ENCODE measurements at regions not wholly inside any gene's neighbourhood (a gene's known extent, or its start where the extent isn't known, plus 50 kb on each side); places are given as distances from the start of the nearest gene placed in this dataset.
"Not testable (repeated sequence)": the region's sequence is repeated elsewhere in the genome, so short reads cannot be mapped to it uniquely, and the experiment has no call there.

DNA sequence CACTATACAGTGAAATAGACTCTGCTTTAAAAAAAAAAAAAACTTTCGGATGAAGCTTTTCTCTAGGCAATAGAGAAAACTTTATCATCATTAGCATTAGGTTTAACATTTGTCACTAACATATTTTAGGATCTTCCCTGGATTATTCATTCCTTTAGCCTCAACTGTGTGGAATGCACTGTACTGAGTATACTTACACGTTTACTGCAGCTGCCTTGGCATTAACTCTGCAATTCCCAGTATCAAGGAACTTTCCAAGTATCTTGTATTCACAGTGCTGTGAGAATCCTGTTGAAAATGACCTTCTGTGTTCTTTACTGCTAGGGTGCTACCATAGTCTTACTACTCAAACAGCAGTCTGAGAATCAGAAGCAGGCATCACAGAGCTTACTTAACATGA lies 328.2 kb upstream of the COL3A1 start:
- no peak for DNase-seq

DNA sequence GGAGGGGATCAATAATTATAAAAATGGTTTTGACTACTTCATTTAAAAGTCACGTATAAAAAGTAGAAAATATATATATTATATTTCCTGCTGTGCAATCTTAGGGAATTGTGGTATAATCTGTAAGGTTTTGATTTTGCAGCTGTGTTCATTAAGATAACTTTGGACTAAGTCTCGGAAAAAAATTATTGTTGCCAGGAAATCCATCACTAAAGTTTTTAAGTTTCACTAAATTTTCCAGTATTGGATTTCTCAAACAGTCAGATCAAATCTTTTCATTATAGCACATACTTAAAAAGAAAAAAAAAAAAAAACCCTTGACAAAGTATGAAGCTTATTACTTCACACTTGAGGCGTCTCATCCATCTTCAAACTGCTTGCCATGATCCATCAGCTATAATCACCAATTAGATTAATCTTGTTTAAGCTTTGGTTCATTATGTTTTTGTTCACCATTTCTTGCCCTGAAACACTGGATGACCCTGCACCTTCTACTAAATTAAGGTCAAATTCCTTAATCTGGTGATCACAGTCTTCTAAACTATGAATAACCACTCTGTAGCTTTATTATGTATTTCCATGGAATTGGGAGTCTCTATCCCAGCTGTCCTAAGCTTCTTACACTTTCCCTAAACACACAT lies 326.6 kb upstream of the COL3A1 start:
- DNase-seq, result no peak

DNA sequence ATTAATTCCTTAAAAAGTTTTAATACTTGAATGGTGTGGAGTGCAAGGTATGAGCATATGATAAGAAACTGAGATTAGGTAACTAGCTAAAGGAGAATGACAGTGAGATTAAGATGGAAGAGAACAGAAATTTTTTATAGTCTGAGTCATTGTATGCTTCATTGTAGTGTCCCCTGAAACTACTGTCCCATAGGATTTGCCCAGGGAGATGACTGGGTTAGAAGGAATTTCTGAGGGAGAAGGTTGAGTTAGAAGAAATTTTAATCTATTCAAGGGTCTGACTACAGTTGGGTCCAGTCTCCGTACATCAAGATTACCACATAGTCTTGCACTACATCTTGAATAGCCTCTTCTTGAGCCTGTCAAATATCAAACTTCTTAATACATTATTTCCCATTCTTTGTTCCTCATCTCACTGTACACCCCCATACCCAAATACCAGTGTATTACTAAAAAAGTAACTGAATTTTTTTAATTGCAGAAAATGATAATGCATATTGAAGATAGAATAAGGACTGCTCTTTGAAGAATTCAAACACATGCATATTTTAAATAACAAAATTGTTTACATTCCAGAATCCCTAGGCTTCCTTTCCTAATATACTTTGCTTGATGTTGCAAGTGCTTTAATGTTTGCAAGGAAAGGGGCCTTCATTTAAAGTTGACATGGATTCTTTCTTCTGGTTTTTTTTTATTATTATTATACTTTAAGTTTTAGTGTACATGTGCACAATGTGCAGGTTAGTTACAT lies 314.3 kb upstream of the COL3A1 start:
- no peak for DNase-seq

DNA sequence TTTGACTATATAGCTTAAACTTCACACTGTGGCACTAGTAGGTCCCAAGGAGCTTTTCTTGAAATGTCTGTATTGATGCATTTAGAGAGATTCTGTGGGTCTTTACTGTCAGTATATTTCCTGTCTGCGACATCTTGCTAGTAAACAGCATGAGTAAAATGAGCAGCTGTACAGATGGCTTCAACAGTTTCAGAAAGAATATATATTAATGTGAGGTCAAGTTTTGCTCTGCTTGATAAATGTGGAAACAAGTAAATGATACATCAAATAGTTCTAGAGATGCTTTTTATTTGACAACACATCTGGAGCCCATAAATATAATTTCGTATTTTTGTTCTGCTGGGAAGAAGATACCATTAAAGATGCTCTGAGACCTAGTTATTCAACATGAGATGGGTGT lies 310.9 kb upstream of the COL3A1 start:
- DNase-seq, result no peak

DNA sequence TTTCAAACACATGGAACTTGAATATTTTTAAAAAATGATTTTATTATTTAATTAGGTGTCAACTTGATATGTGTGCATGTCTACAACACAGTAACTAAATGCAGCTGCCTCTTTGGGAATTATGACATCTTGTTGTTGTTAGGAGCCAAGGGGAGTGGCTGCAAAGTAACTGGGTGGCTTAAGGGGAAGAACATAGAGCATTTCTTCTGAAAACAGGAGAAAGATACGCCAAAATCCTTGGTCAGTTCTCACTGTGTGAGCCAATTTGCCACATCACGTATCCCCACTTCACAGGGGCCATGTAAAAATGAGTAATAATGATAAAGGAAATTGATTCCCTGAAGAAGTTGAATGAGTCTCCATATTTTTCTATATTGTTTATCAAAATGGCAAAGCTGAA lies 309.8 kb upstream of the COL3A1 start:
- no peak for DNase-seq

DNA sequence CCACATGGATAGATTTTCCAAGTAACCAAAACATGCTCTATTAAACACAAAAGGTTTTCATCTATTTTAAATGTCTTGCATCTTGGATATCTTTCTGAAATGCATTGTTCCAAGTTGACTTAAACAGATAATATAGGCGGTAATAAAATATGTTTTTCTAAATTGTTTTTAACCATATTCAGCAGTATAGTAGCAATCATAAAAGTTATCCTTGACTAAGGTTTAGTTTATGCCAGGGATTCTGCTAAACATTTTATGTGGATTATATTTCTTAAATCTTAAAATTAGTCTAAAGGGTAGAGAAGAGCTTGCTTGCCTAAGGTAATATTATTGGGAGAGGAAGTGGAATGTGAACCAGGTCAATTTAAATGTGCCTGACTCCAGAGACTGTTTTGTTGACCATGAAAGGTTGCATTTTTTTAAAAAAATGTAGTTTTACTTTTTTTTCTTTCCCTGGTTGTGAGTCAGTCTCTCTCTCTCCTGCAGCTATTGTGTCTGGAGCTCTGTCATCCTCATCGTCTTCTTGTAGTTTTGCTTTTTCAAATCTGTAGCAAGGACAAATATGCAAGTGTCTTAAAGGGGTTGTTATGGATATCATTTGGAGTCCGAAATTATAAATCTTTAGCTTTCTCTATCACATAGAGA lies 309.1 kb upstream of the COL3A1 start:
- DNase-seq, result no peak

DNA sequence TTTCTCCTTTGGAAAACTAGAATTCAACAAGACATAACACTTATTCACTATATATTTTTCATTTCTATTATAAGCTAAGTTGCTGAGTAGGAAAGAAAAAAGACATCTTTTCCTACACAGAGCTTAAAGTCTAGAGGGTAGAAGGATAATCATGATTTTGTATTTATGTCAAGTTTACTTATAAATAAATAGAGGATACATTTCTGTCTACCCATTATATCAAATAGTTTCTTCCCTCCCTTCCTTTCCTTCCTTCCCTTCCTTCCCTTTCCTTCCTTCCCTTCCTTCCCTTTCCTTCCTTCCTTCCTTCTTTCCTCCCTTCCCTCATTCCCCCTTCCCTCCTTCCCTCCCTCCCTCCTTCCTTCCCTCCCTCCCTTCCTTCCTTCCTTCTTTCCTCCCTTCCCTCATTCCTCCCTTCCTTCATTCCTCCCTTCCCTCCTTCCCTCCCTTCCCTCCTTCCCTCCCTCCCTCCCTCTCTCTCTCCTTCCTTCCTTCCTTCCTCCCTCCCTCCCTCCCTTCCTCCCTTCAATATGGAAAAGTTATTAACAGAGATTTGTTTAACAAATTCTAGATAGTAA lies 308.4 kb upstream of the COL3A1 start:
- DNase-seq, result no peak

DNA sequence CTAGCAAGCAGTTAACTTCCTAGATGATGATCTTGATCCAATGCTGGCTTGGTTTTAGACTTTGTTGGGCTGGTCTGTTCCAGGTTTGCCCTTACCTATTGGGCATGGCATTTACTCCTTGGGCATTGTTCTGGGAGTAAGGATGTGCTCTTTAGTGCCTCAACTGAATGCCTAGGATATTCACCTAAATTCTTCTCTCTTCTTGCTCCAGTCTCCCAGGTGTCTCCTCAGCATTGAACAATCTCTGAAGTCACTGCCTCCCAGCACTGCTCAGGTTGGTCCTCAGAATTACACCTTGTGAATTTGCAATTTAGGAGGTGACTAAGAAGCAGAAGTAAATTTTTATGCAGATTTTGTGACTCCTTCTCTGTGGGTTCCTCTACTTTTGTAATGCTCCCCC lies 307.7 kb upstream of the COL3A1 start:
- DNase-seq, result no peak

DNA sequence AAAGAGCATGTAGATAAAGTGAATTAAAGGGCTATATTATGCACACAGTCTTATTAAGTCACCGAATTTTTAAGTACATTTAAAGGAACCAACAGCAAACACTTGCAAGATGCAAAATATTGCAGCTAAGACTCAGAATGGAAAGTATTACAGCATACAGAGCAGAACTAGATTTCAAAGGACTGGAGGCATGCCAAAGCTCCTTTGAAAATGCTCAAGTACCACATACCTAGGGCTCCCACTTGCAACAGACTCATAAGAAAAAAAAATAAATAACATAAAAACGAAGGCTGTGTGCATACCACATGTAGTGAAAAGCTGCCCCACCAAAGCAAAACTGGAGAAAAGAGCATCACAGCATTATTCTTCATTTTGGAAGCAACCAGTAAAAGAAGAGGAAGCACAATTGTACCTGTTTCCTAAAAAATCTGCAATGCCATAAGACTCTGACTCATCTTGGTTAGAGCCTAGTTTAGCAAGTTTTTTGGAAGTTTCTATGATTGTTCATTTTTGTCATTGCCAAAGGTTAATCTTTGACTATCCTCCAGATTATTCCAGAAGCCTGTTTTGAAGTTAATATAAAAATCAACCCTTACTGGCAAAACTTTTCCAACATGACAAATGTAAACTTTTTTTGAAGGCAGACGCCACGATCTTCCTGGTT lies 306.0 kb upstream of the COL3A1 start:
- DNase-seq, result no peak

DNA sequence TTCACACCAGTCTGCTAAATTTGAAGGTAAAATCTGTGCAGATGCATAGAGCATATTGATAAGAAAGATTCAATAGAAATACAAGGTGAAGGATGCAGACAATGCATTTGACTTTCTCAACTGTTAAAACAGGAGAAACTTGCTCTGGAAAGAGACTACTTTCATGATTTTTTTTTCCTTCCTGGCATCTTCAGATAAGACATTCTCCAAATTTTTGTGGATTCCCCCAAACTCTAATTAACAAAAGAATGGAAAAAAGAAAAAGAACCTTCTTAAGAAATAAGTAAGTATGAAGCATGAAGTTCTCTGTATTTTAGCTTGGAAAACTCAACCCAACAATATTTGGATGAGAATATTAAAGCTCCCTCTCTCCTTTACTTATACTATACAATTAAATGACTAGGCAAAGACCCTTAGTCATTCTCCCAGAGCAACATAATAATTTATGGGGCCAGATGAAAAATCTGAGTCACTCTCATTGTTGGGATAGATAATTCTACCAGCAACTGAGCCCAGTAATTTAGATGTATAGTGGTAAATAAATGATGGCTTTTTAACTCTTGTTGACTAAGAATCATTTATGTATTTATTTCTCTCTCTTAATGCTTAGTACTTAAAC lies 298.7 kb upstream of the COL3A1 start:
- no peak for DNase-seq

DNA sequence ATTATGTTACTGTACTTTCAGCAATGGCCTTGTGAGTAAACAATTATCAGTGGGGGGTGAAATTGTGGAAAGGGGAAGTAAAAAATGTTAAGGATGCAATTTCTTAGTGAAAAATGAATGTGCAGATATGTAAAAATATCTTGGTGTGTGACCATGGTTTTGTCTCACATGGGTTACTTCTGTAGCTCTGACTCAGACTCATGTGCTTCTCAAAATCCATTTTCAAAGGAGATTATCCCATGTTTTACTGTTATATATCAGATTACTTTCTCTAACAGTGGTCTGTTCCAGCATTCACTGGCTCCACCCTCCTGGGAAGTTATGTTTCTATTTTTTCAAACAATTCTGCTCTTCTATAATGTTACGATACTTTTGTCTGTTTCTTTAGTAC lies 298.2 kb upstream of the COL3A1 start:
- DNase-seq, result no peak

DNA sequence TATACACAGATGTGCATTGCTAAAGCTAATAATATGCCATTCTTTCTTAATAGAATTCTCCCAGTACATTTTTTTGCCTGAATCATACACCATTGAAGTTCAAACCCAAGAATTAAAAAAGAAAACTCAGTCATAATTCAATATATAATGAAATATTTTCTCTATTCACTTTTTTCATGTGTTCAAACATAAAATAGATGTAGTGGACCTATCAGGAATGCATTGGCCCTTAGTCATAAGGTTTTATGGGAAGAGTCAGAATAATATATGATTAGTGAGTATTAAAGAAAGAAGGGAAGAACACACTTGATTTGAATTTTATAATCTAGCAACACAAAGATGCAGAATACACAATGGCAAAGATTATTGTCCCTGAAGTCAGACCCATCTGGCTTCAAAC lies 297.0 kb upstream of the COL3A1 start:
- no peak for DNase-seq

DNA sequence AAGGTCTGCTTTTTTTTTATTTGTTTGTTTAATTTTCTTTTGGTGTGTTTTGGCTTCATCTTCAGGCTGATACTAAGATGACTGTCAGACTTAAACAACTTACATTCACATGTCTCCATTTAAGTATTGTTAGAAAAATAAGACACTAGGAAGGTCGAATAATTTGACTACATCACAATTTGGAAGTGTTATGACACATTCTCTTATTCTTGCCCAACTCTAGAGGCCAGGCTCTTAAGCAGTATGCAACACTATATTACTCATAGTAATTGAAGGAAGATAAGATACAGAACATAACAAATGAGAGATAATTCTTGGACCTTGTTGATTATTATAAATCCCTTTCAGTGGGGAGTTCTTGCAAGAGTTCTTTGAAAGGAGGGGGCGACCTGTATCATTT lies 295.3 kb upstream of the COL3A1 start:
- no peak for DNase-seq

DNA sequence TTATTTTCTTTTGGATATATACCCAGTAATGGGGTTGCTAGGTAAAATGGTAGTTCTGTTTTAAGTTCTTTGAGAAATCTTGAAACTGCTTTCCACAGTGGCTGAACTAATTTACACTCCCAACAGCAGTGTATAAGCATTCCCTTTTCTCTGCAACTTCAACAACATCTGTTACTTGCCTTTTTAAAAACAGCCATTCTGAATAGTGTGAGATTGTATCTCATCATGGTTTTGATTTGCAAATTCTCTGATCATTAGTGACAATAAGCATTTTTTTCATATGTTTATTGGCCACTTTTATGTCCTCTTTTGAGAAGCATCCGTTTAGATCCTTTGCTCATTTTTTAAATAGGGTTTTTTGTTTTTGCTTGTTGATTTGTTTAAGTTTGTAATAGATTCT lies 291.3 kb upstream of the COL3A1 start:
- DNase-seq, result no peak

DNA sequence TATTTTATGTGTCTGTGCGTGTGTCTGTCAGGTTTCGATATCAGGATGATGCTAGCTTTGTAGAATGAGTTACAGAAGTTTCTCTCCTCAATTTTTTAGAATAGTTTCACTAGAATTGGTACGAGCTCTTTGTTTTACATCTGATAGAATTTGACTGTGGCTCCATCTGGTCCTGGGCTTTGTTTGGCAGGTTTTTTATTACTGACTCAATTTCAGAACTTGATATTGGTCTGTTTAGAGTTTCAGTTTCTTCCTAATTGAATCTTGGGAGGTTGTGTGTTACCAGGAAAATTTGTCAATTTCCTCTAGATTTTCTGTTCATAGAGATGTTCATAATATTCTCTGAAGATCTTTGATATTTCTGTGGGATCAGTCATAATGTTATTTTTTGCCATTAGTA lies 289.4 kb upstream of the COL3A1 start:
- no peak for DNase-seq

DNA sequence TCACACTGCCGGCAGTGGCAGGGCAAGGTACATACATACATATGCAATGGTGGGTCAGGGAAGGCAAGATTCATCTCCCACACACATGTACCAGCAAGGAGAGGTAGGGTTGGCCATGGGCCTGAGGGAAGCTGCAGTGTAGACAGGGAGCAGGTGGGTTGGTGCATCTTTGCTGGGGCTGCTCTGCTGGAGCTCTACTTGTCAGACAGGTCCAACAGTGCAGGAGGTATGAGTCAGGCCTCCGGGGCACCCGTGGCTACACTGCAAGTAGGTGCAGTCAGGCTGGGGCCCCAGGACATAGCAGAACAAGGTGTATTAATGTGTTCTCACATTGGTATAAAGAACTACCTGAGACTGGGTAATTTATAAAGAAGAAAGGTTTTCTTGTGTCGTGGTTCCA lies 281.1 kb upstream of the COL3A1 start:
- DNase-seq, result no peak

DNA sequence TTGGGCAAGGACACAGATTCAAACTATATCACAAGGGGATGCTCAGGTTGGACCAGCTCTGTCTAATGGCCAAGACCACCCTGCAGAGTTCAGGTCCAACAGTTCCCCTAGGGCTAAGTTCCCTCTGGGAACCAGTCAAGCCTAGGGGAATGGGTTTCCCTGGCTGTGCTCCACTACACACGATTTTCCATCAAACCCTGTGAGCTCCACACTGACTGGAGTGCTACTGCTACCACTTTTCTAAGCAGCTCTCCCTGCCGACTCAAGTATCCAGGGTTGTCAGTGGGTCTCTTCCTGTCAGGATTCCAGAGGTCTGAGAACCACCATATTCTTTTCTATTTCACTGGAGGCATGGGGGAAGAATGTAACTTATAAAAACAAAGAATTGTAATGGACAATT lies 280.4 kb upstream of the COL3A1 start:
- no peak for DNase-seq

DNA sequence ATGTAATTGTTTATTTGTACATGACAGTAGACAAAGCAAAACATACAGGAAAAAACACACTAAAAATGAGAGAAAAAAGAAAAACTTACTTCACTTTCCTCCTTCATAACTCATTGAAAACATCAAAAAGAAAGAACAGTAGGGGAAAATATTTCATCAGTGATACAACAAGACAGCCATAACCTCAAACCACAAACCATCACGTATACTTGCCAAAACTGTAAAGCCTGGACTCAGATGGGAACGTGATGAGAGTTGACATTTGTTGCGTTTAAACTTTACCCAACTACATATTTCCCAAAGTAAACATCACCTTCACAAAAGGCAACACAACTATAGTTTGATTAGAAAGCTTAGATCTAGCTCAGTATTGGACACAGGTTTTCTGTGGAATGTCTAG lies 278.2 kb upstream of the COL3A1 start:
- no peak for DNase-seq

DNA sequence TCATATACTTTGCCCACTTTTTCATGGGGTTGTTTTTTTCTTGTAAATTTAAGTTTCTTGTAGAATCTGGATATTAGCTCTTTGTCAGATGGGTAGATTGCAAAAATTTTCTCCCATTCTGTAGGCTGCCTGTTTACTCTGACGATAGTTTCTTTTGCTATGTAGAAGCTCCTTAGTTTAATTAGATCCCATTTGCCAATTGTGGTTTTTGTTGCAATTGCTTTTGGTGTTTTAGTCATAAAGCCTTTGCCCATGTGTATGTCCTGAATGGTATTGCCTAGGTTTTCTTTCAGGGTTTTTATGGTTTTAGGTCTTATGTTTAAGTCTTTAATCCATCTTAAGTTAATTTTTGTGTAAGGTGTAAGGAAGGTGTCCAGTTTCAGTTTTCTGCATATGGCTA lies 276.0 kb upstream of the COL3A1 start:
- not testable (repeated sequence) for DNase-seq

DNA sequence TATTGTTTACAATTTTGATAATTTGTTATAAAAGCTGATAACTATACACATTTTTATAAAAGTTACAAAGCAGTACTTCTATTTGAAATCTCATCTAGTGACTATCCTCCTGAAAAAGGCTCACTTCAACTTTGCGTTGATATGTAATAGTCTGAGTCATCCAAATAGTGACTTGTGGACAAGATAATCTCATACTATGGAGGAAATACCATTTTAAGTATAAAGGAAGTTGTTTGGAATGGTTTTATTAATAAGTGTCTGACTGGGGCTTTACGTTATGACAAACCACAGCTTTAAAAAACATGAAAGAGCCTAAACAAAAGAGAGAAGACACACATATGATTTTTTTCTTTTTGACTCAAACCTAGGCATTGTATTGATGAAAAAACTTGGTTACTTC lies 272.3 kb upstream of the COL3A1 start:
- DNase-seq, result no peak

DNA sequence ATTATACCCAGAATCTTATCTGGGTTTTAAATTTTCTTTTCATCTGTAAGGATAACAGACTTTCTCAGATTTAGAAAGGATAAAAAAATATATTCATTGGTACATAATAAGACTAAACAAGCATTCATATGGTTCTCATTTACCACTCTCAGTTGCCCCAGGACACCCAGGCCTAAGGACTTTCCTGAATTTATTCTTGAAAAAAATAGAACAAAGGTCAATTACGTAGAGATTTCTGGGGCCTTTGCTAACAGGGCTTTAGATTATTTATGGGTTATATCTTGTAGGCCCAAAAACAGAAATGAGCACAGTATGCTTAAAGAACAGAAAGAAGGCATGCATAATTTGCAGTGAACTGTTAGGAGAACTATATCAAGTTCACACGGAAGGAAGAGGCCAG lies 269.0 kb upstream of the COL3A1 start:
- DNase-seq, result no peak

DNA sequence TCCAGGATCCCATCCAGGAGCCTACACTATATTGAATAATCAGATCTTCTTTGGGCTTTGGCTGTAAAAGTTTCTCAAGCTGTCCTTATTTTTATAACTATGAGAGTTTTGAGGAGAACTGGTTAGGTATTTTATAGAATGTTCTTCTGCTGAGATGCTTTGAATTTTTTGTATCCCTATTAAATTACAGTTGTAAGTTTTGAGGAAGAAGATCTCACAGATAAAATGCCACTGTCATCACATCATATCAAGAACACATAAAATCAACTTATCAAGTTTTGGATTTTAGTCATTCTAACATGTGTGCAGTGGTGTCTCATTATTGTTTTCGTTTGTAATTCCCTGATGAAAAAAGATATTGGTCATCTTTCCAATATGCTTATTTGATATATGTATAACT lies 260.2 kb upstream of the COL3A1 start:
- no peak for DNase-seq

Data from DMS153 (cell line).